ENCODE measurements at regions not wholly inside any gene's neighbourhood (a gene's known extent, or its start where the extent isn't known, plus 50 kb on each side); places are given as distances from the start of the nearest gene placed in this dataset.
A peak's percentile ranks its signal among the peaks of the same experiment; 100 is the strongest.

DNA sequence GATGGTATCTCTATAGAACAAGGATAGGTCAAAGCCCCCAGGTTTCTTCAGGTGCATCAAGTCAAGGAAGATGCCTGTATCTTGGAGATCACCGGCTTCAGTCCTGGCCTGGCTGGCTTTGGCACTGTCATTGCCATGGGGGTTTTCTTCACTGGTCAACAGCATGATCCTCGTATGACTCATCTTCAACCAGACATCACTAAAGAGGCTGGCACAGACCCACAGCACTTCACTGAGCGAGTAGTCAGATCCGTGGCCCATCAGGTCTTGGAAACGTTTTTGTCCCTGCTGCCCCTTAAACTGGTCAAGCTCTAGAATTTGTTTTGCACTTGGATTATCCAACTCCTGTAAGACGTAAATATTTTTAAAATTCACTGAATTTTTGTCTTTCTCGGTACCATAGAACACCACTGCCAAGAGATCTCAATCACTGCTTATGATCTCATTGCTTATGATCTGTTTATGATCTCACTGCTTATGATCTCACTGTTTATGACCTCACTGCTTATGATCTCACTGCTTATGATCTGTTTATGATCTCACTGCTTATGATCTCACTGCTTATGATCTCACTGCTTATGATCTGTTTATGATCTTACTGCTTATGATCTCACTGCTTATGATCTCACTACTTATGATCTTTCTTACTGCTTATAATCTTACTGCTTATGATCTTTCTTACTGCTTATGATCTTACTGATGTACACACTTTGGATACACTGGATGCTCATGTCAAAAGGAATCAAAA lies 135.2 kb downstream of the CYP26A1 start (continued):
- TF ChIP-seq, protein P1, sequence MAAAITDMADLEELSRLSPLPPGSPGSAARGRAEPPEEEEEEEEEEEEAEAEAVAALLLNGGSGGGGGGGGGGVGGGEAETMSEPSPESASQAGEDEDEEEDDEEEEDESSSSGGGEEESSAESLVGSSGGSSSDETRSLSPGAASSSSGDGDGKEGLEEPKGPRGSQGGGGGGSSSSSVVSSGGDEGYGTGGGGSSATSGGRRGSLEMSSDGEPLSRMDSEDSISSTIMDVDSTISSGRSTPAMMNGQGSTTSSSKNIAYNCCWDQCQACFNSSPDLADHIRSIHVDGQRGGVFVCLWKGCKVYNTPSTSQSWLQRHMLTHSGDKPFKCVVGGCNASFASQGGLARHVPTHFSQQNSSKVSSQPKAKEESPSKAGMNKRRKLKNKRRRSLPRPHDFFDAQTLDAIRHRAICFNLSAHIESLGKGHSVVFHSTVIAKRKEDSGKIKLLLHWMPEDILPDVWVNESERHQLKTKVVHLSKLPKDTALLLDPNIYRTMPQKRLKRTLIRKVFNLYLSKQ (tag by site-specific recombination; IDR thresholded peaks at IDR 0.05; ENCODE audit: borderline replicate concordance), result no peak
- TF ChIP-seq GLI2 (tag by site-specific recombination; IDR thresholded peaks at IDR 0.05; ENCODE audit: borderline replicate concordance, low read depth), result peak; percentile 53; the same call in 1 of the 2 replicates
- TF ChIP-seq ZNF658 (tag by site-specific recombination; IDR thresholded peaks at IDR 0.05), result peak; percentile 97
- no peak for TF ChIP-seq ZNF596 (tag by site-specific recombination; IDR thresholded peaks at IDR 0.05)
- TF ChIP-seq ZNF623 (tag by site-specific recombination; IDR thresholded peaks at IDR 0.05), result peak; percentile 72
- peak; percentile 32; the same call in 1 of the 2 replicates for TF ChIP-seq KLF1 (tag by site-specific recombination; IDR thresholded peaks at IDR 0.05)
- TF ChIP-seq, protein P2, sequence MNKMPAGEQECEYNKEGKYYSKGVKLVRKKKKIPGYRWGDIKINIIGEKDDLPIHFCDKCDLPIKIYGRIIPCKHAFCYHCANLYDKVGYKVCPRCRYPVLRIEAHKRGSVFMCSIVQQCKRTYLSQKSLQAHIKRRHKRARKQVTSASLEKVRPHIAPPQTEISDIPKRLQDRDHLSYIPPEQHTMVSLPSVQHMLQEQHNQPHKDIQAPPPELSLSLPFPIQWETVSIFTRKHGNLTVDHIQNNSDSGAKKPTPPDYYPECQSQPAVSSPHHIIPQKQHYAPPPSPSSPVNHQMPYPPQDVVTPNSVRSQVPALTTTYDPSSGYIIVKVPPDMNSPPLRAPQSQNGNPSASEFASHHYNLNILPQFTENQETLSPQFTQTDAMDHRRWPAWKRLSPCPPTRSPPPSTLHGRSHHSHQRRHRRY (tag by site-specific recombination; IDR thresholded peaks at IDR 0.05), result no peak
- peak; percentile 93 for TF ChIP-seq ZNF2 (tag by site-specific recombination; IDR thresholded peaks at IDR 0.05)
- TF ChIP-seq ZNF155 (tag by site-specific recombination; IDR thresholded peaks at IDR 0.05), result peak; percentile 91; the same call in 1 of the 2 replicates
- TF ChIP-seq, protein P3, sequence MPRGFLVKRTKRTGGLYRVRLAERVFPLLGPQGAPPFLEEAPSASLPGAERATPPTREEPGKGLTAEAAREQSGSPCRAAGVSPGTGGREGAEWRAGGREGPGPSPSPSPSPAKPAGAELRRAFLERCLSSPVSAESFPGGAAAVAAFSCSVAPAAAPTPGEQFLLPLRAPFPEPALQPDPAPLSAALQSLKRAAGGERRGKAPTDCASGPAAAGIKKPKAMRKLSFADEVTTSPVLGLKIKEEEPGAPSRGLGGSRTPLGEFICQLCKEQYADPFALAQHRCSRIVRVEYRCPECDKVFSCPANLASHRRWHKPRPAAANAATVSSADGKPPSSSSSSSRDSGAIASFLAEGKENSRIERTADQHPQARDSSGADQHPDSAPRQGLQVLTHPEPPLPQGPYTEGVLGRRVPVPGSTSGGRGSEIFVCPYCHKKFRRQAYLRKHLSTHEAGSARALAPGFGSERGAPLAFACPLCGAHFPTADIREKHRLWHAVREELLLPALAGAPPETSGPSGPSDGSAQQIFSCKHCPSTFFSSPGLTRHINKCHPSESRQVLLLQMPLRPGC (tag by site-specific recombination; IDR thresholded peaks at IDR 0.05), result peak; percentile 99
- TF ChIP-seq YY1 (tag by site-specific recombination; IDR thresholded peaks at IDR 0.05), result no peak
- TF ChIP-seq, protein P4, sequence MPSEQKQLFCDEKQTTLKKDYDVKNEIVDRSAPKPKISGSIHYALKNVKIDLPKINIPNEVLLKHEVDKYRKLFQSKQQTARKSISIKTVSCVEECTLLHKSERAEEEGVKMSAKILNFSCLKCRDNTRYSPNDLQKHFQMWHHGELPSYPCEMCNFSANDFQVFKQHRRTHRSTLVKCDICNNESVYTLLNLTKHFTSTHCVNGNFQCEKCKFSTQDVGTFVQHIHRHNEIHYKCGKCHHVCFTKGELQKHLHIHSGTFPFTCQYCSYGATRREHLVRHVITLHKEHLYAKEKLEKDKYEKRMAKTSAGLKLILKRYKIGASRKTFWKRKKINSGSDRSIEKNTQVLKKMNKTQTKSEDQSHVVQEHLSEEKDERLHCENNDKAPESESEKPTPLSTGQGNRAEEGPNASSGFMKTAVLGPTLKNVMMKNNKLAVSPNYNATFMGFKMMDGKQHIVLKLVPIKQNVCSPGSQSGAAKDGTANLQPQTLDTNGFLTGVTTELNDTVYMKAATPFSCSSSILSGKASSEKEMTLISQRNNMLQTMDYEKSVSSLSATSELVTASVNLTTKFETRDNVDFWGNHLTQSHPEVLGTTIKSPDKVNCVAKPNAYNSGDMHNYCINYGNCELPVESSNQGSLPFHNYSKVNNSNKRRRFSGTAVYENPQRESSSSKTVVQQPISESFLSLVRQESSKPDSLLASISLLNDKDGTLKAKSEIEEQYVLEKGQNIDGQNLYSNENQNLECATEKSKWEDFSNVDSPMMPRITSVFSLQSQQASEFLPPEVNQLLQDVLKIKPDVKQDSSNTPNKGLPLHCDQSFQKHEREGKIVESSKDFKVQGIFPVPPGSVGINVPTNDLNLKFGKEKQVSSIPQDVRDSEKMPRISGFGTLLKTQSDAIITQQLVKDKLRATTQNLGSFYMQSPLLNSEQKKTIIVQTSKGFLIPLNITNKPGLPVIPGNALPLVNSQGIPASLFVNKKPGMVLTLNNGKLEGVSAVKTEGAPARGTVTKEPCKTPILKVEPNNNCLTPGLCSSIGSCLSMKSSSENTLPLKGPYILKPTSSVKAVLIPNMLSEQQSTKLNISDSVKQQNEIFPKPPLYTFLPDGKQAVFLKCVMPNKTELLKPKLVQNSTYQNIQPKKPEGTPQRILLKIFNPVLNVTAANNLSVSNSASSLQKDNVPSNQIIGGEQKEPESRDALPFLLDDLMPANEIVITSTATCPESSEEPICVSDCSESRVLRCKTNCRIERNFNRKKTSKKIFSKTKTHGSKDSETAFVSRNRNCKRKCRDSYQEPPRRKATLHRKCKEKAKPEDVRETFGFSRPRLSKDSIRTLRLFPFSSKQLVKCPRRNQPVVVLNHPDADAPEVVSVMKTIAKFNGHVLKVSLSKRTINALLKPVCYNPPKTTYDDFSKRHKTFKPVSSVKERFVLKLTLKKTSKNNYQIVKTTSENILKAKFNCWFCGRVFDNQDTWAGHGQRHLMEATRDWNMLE (tag by site-specific recombination; conservative IDR thresholded peaks at IDR 0.05; ENCODE audit: low read depth), result peak; percentile 88
- peak; percentile 79 for TF ChIP-seq ZNF23 (tag by site-specific recombination; IDR thresholded peaks at IDR 0.05; ENCODE audit: borderline replicate concordance)
- no peak for TF ChIP-seq OVOL3 (tag by site-specific recombination; IDR thresholded peaks at IDR 0.05)
- no peak for TF ChIP-seq ZFP41 (tag by site-specific recombination; IDR thresholded peaks at IDR 0.05; ENCODE audit: borderline replicate concordance)
- peak; percentile 100 for TF ChIP-seq ZNF629 (tag by site-specific recombination; IDR thresholded peaks at IDR 0.05)
- TF ChIP-seq ZNF423 (tag by site-specific recombination; IDR thresholded peaks at IDR 0.05), result no peak
- no peak for TF ChIP-seq ZNF510 (tag by site-specific recombination; IDR thresholded peaks at IDR 0.05; ENCODE audit: insufficient replicate concordance)
- TF ChIP-seq ZNF660 (tag by site-specific recombination; IDR thresholded peaks at IDR 0.05), result peak; percentile 95
- TF ChIP-seq ZNF830 (tag by site-specific recombination; IDR thresholded peaks at IDR 0.05; ENCODE audit: low read depth), result no peak
- TF ChIP-seq ZNF558 (tag by site-specific recombination; IDR thresholded peaks at IDR 0.05), result peak; percentile 99
- TF ChIP-seq, protein P5, sequence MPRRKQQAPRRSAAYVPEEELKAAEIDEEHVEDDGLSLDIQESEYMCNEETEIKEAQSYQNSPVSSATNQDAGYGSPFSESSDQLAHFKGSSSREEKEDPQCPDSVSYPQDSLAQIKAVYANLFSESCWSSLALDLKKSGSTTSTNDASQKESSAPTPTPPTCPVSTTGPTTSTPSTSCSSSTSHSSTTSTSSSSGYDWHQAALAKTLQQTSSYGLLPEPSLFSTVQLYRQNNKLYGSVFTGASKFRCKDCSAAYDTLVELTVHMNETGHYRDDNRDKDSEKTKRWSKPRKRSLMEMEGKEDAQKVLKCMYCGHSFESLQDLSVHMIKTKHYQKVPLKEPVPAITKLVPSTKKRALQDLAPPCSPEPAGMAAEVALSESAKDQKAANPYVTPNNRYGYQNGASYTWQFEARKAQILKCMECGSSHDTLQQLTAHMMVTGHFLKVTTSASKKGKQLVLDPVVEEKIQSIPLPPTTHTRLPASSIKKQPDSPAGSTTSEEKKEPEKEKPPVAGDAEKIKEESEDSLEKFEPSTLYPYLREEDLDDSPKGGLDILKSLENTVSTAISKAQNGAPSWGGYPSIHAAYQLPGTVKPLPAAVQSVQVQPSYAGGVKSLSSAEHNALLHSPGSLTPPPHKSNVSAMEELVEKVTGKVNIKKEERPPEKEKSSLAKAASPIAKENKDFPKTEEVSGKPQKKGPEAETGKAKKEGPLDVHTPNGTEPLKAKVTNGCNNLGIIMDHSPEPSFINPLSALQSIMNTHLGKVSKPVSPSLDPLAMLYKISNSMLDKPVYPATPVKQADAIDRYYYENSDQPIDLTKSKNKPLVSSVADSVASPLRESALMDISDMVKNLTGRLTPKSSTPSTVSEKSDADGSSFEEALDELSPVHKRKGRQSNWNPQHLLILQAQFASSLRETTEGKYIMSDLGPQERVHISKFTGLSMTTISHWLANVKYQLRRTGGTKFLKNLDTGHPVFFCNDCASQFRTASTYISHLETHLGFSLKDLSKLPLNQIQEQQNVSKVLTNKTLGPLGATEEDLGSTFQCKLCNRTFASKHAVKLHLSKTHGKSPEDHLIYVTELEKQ (tag by site-specific recombination; IDR thresholded peaks at IDR 0.05; ENCODE audit: borderline replicate concordance), result peak; percentile 99
- TF ChIP-seq ZNF202 (tag by site-specific recombination; IDR thresholded peaks at IDR 0.05; ENCODE audit: borderline replicate concordance), result no peak
- TF ChIP-seq, protein P6, sequence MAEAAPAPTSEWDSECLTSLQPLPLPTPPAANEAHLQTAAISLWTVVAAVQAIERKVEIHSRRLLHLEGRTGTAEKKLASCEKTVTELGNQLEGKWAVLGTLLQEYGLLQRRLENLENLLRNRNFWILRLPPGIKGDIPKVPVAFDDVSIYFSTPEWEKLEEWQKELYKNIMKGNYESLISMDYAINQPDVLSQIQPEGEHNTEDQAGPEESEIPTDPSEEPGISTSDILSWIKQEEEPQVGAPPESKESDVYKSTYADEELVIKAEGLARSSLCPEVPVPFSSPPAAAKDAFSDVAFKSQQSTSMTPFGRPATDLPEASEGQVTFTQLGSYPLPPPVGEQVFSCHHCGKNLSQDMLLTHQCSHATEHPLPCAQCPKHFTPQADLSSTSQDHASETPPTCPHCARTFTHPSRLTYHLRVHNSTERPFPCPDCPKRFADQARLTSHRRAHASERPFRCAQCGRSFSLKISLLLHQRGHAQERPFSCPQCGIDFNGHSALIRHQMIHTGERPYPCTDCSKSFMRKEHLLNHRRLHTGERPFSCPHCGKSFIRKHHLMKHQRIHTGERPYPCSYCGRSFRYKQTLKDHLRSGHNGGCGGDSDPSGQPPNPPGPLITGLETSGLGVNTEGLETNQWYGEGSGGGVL (tag by site-specific recombination; IDR thresholded peaks at IDR 0.05), result peak; percentile 92
